Fibroblast of gingiva (primary cell): ENCODE measurements at regions not wholly inside any gene's neighbourhood (a gene's known extent, or its start where the extent isn't known, plus 50 kb on each side); places are given as distances from the start of the nearest gene placed in this dataset.
"Not testable (repeated sequence)": the region's sequence is repeated elsewhere in the genome, so short reads cannot be mapped to it uniquely, and the experiment has no call there.

Experiments
- DNase-seq: peaks from one replicate; pipeline ENCODE4 v3.0.0-alpha.2; 2011; ENCODE audit warnings: low read depth

DNA sequence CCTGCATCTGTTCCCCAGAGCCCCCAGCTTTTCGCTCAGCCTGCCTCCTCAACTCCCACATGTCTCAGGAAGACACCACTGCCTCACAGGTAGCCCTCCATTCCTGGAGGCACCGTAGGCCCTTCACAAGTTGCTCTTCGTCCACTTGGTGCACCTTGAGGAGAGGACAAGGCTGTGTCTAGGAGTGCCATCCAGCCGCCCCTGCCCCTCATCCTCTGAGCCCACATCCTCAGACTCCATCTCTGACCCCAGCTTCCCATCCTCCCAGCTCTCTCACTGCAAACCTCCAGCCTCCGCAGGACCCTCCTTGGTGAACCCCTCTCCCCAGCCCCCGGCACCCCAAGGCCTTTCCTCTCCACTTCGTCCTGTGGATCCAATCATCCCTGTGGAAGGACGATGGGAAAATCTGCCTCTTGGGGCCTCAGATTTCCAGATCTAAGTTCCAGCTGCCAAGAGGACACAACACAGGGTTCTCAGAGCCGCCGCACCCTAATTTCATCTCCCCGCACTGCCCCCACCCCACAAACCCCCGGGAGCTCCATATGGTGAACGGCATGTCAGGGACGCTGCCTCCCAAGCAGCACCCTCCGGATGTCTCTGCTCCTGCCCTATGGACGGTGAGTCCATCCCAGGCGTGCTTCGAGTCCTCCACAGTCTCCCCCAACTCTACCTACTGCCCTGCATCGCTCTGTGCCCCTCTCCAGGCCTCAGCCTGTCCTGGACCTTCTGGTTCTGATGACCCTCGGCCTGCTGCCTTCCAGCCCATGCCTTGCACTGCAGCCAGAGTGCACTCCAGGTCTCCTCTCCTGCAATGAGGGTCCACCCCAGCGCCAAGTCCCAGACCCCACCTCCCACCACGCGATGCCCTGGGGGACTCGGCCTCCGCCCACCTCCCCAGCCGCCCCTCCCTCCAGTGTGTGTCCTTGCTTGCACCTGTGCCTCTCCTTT, 314.1 kb upstream of the DIO3 start:
- no peak for DNase-seq

- no peak for DNase-seq
Observed at GRCh38 chr14:101247842-101248725, 313.2 kb upstream of the DIO3 start.

DNA sequence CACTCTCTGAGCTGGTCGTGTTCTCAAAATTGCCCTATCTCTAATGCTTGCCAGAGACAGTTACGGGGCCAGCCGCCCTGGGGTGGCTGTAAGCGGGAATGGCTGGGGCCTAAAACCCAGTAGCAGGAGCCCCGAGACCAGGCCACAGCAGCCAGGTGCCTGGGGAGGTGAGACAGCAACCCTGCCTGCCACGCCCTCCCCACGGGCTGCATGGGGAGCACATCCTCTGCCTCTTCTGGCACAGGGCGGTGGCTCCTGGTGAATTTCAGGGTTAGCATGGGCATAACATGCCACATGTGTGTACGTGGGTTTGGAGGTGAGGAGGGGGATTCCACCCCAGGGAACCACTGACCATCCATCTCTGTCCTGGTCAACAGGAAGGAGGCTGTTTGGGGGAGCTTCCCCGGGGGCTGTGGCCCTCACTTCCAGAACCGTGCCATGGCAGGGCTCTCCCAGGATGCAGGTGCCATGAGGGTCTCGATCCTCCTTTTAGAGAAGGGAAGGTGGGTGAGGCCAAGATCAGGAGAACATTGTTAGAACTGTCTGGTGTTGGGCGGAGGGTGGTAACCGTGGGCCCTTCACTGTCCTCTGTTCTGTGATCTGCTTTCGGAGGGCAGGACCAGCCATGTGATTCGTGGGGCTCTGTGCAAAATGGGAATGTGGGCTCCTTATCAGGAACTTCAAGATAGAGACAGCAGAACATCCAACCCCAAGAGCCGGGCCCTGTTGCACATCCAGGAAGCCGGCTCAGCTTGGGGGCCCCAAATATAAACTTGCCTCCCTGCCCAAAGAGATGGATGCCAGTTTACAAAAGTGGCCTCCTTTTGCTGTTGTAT, 312.2 kb upstream of the DIO3 start:
- no peak for DNase-seq

GRCh38 chr14:101249676-101250036, 311.6 kb upstream of the DIO3 start:
- DNase-seq: no peak

- DNase-seq: no peak
Observed at GRCh38 chr14:101250336-101250947, 310.9 kb upstream of the DIO3 start.

DNA sequence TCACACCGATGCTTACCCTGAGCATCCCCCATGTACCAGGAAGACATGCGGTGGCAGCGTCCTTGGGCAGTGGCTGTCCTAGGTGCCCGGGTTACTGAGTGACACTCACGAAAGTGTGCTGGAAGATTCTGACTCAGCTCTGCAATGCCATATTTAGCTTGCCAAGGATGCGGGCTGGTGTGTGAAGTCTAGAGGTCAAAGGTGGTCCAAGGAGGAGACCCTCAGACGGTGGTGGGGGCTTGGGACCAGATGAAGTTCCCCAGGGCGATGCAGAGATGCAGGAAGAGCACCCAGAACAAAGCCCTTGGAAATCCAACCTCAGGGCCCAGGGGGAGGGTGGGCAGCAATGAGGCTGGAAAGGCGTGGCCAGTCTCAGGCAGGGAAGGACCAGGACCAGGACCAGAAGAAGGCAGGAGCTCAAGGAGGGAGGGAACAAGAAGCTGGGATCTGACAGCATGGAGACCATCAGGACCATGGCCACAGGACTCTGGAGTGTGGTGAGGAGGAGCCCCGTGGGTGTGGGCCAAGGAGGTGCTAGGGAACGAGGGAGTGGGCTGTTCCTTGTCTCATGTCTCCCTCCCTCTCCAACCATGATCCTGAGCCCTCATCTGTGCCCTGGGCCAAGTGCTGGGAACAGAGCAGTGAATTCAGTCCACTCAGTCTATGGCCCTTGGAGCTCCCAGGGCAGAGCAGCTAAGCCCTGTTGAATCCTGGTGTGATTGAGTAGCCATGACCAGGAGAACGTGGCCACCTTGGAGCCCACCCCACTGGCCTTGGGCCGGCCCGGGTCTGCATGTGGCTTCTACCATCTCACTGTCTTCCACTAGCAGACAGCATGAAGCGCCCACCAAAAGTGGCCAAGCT, 310.1 kb upstream of the DIO3 start:
- DNase-seq: no peak

DNA sequence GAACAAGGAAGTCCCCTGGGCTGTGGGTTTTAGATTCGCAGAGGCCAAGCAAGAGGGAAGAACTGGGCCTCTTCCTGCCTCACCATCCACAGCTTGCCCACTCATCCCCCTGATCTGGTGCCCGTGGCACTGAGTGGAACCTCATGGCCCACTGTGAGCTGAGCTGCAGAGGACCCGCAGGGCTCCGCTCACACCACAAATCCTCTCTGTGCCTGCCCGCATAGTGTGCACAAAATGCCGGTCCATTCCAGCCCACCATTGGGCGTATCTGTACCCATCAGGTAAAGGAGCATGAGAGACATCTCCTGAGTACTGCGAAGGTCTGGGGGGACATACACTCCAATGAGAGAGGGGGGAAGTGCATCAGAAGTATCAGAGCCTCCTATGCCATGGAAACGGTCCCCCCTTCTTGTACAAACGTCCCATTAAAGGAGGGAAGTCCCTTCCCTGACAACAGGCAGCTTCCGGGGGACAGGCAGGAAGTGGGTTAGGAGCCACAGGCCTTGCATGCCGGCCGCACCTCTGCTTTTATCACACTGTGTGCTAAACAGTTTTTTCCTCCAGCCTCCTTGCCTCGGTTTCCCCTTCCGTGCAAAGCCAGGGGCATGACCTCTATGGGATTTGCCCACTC, 309.4 kb upstream of the DIO3 start:
- DNase-seq: no peak

DNA sequence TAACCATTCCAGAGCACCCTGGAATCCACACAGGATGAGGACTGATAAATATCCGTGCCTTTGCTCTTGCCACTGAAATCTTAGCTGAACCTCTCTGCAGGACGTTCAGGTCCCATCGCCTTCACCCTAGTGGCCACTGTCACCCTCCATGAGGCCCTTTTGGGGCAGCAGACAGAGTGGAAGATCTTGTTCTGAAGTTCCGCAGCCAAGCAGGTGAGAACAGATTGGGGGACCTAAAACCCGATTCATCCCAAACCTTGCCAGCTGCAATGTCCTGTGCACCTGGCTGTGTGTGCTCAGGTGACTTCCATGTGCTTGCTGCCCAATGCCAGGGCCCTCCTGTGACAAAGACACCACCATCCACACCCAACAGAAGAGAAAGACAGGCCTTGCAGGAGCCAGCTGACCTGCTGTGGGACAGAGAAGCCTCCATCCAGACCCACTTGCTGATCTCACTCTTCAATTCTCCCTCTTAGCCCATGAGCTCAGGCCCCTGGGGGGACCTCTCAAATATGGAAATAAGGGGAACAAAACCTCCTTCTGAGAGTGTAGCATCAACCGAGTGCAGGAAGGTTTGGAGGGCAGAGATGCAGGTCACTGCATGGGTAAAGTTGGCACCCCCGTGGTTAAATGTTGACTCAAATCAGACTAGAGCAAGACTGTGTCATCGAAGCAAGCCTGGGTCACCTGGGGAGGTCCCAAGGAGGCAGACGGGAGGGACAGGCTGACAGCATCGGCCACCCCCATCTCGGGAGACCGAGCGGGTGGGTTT, 308.7 kb upstream of the DIO3 start:
- no peak for DNase-seq

- DNase-seq: no peak
Observed at GRCh38 chr14:101253948-101254347, 307.3 kb upstream of the DIO3 start.

DNA sequence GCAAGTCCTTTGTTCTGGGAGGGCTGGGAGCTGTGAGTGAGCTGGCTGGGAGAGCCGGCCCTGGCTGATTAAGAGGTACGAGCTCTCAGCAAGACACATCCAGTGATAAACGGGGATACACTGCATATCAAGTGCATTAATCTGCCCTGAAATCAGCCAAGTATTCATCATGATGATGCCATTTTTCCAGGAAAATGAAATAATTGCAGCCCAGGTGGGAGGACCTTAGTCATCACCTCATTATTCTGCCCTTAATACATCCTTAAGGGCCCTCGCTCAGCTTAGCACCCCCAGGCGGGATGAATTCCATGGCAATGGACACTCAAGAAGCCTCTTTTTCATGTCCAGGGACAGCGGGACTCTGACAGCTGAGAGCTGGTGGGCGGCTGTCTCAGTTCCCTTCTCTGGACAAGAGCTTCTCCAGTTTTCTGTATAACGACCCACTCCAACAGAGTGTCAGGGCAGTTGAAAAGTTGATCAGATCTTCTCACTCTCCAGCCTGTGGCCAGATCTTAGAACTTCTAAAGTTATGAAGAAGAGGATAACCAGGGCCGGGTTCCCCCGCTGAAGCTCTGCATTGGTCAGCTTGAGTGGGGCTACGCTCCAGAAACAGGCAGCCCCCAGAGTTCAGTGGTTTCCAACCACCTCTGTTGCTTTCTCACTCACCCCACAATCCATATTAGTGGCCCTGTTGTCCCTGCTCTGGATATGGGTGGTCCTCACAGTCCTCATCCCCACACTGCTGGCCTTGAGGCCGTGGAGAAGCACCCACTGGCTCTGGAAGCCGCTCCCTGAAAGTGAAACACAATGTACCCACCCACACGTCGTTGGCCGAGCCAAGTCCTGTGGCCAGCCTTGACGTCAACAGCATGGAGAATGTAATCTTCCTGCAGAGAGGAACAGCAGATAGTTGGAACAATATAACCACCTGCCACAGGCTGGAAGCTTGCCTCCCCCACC, 306.2 kb upstream of the DIO3 start:
- DNase-seq: no peak

DNA sequence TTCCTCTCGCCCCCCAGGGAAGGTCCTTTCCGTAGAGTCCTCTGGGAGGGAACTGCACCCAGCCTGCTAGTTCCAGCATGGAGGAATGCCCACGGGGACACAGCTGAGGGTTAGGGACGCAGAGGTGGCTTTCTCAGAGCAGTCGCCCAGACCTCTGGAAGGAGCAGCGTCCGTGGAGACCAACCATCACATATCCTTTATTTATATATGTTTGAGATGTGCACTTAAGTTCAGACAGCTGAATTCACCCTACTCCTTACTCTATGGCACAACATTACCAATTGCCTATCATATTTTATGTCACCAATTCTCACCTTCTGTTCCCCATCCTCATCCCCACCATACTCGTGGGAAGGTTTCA, 305.6 kb upstream of the DIO3 start:
- no peak for DNase-seq

DNA sequence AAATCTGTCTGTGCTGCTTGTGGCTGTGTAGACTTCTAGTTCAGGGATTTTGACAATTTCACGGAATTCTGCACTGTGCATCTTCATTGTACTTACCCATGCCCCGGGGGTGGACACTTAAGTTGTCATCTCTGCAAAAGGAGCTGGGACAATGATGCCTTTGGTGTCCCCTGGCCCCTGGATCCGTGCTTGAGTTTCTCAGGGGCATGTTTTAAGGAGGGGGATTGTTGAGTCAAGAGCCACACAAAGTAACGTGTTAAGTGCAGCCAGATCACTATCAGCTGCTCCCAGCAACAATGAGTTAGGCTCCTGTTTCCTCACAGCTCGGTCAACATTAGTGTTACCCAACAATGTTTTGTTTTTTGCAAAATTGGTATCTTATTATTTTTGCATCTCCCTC, 305.0 kb upstream of the DIO3 start:
- no peak for DNase-seq

DNA sequence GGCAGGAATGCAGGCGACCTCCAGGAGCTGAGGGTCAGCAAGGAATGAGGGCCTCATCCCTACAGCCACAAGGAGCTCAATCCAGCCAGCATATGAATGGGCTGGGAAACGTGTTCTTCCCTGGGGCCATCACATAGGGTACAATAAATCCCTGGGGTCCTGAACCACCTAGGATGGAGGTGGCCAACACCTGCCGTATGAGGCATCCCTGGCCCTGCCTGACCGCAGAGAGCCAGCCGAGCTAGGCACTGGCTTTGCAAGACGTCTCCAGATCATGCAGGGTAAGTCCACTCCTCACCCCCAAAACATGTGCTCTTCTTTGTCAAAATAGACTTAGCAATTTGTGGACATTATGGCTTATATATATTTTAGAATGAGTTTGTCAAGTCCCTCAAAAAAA, 303.7 kb upstream of the DIO3 start:
- DNase-seq: no peak

DNA sequence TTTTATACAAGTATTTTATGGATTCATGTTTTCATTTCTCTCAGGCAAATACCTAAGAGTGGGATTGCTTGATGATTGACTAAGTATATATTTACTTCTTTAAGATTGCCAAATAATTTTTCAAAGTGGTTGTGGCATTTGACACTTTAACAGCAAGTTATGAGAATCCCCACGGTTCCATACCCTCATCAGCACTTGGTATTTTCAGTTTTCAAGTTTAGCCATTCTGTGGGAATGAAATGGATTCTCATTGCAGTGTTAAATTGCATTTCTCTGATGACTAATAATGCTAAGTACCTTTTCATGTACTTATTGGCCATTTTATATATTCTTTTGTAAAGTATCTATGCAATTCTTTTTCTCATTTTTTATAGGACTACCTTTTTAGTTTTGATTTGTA, 301.5 kb upstream of the DIO3 start:
- DNase-seq: no peak

GRCh38 chr14:101266441-101266840, 294.9 kb upstream of the DIO3 start:
- not testable (repeated sequence) for DNase-seq

DNA sequence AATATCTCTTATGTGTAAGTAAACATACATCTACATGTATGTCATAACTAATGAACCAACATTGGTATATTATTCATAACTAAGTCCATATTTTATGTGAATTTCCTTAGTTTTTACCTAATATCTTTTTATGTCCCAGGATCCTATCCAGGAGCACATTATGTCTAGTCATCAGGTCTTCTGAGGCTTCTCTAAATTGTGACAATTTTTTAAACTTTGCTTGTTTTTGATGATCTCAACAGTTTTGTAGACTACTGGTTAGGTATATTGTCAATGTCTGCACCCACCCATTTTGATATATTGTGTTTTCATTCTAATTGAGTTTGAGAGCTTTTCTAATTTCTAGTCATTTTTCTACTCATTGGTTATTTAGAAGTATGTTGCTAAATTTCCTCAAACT, 288.2 kb upstream of the DIO3 start:
- no peak for DNase-seq

GRCh38 chr14:101276309-101277091, 284.8 kb upstream of the DIO3 start:
- no peak for DNase-seq

GRCh38 chr14:101282418-101282817, 278.9 kb upstream of the DIO3 start:
- no peak for DNase-seq
